ENCODE measurements at regions not wholly inside any gene's neighbourhood (a gene's known extent, or its start where the extent isn't known, plus 50 kb on each side); places are given as distances from the start of the nearest gene placed in this dataset.

- H2BK12ac ChIP-seq (ENCODE audit: insufficient read length, low read depth, low read length): no peak overlapping the region
- no peak overlapping the region for H3K4me2 ChIP-seq (ENCODE audit: insufficient read depth, insufficient read length, low read length)
- no peak overlapping the region for H2BK20ac ChIP-seq (ENCODE audit: low read depth, low read length, poor library complexity, severe bottlenecking)
- no peaks in the 10 kb centered on the region for H3K9me3 ChIP-seq (ENCODE audit: control insufficient read depth, low read depth, low read length)
- no peaks in the 10 kb centered on the region for H3K23me2 ChIP-seq (ENCODE audit: insufficient read length, low read depth, low read length, poor library complexity, severe bottlenecking)
- no peak overlapping the region for H4K8ac ChIP-seq (replicated peaks; ENCODE audit: insufficient read length, low read depth, low read length)
- H2AK5ac ChIP-seq (ENCODE audit: insufficient read length, low read length): no peak overlapping the region
- H4K91ac ChIP-seq (ENCODE audit: insufficient read length, low read depth, low read length): no peak overlapping the region
- H2BK5ac ChIP-seq (ENCODE audit: insufficient read length, low read length): no peak overlapping the region
- no peak for TF ChIP-seq CTCF (conservative IDR thresholded peaks at IDR 0.05)
- no peak overlapping the region for H3K23ac ChIP-seq (ENCODE audit: insufficient read length, low read depth, low read length)
- no peak overlapping the region for H3K4me3 Mint-ChIP-seq
- H3K79me2 ChIP-seq (ENCODE audit: insufficient read depth, low read length): no peaks in the 10 kb centered on the region
- H4K20me1 ChIP-seq (ENCODE audit: control insufficient read depth, insufficient read depth, insufficient read length): no peaks in the 10 kb centered on the region
- no peak overlapping the region for H3K27ac Mint-ChIP-seq
- H3K27me3 Mint-ChIP-seq (ENCODE audit: low read depth): peaks cover 4% of the 10 kb centered on the region
- H3K9ac ChIP-seq (ENCODE audit: extremely low read depth, insufficient read length, low read length): no peak overlapping the region
- H2BK120ac ChIP-seq (ENCODE audit: low read depth, low read length, poor library complexity, severe bottlenecking): no peak overlapping the region
- H3T11ph ChIP-seq (ENCODE audit: low read length): no peak overlapping the region
- no peak overlapping the region for H3K56ac ChIP-seq (ENCODE audit: insufficient read length, low read depth, low read length)
- peaks cover 0 to 3% of the 10 kb centered on the region in 2 experiments; a peak in 1 of 4 replicates for H3K4me1 Mint-ChIP-seq
- no peaks in the 10 kb centered on the region for H3K79me1 ChIP-seq (ENCODE audit: insufficient read depth, low read depth, low read length, poor library complexity, severe bottlenecking)
- no peak overlapping the region for H3K27ac ChIP-seq (ENCODE audit: insufficient read length, low read depth, low read length)
- H3K18ac ChIP-seq (ENCODE audit: insufficient read length, low read depth, low read length): no peak overlapping the region
- no CpG with 5 or more reads among the region's 7 CpGs for WGBS (ENCODE audit: extremely low coverage, insufficient read length, low lambda C conversion rate)
- H3K14ac ChIP-seq (ENCODE audit: insufficient read depth, low read length): no peak overlapping the region
- no peak overlapping the region for H2AFZ ChIP-seq (ENCODE audit: low read length)
- no peak overlapping the region for H4K5ac ChIP-seq (ENCODE audit: insufficient read length, low read depth, low read length)
- H3K9me3 Mint-ChIP-seq: no peaks in the 10 kb centered on the region
- H3K4ac ChIP-seq (ENCODE audit: low read depth, low read length): no peak overlapping the region
- H3K36me3 Mint-ChIP-seq (ENCODE audit: insufficient read depth in 1 of 3, low read depth in 3 of 3): no peaks in the 10 kb centered on the region
- H2BK15ac ChIP-seq (ENCODE audit: low read depth, low read length): no peak overlapping the region
- no peak for DNase-seq
- H3K4me1 ChIP-seq (ENCODE audit: insufficient read depth, low read length): no peaks in the 10 kb centered on the region
- H3K27me3 ChIP-seq (ENCODE audit: insufficient read depth, low read length): no peaks in the 10 kb centered on the region
Measured at GRCh38 chr2:18379870-18380269, 180.6 kb downstream of the RDH14 start.
